Liver (tissue), 8 donors: ENCODE measurements at regions not wholly inside any gene's neighbourhood (a gene's known extent, or its start where the extent isn't known, plus 50 kb on each side); places are given as distances from the start of the nearest gene placed in this dataset.

Experiments
- DNase-seq: peaks from one replicate; pipeline ENCODE4 v3.0.0-alpha.2; 2017; ENCODE audit warnings: low spot score
- H3K27ac ChIP-seq, 2 donors: one replicate each; pipeline ENCODE4 v1.7.0; 2013; ENCODE audit warnings: inconsistent platforms in 2 of 2, low read length in 2 of 2, control low read depth in 1 of 2, low read depth in 1 of 2, mild to moderate bottlenecking in 1 of 2
- H3K27me3 ChIP-seq, 4 donors: one replicate each; pipeline versions ENCODE4 v1.6.1 to v1.7.0; 2013; ENCODE audit warnings: low read length in 3 of 4, inconsistent platforms in 1 of 4, mild to moderate bottlenecking in 1 of 4, moderate library complexity in 1 of 4; ENCODE audit not compliant: control insufficient read depth in 4 of 4, insufficient read depth in 4 of 4
- H3K36me3 ChIP-seq, 4 donors: one replicate each; pipeline versions ENCODE4 v1.6.1 to v1.7.0; 2013; ENCODE audit warnings: low read length in 3 of 4, mild to moderate bottlenecking in 3 of 4, low read depth in 1 of 4, moderate library complexity in 1 of 4; ENCODE audit not compliant: control insufficient read depth in 4 of 4, insufficient read depth in 3 of 4
- H3K4me1 ChIP-seq, 4 donors: one replicate each; pipeline versions ENCODE4 v1.6.1 to v1.7.0; 2013; ENCODE audit warnings: low read length in 3 of 4, mild to moderate bottlenecking in 3 of 4, moderate library complexity in 1 of 4; ENCODE audit not compliant: control insufficient read depth in 4 of 4, insufficient read depth in 4 of 4
- H3K4me3 ChIP-seq, 3 donors: one replicate each; pipeline versions ENCODE4 v1.6.1 to v1.7.0; 2013; ENCODE audit warnings: low read length in 3 of 3, control low read depth in 1 of 3, low read depth in 1 of 3, mild to moderate bottlenecking in 1 of 3
- H3K9ac ChIP-seq, 2 donors: one replicate each; pipeline ENCODE4 v1.7.0; 2013; ENCODE audit warnings: low read length in 2 of 2, mild to moderate bottlenecking in 2 of 2, moderate library complexity in 2 of 2, control low read depth in 1 of 2, low read depth in 1 of 2
- H3K9me3 ChIP-seq, 4 donors: one replicate each; pipeline versions ENCODE4 v1.6.1 to v1.7.0; 2013; ENCODE audit warnings: low read length in 3 of 4; ENCODE audit not compliant: control insufficient read depth in 4 of 4
- EGR1 ChIP-seq, 2 donors: IDR thresholded peaks; 2 replicates each; pipeline ENCODE4 v1.6.1; 2016 to 2018; ENCODE audit warnings: antibody characterized with exemption in 2 of 2, low read depth in 2 of 2
- FOXA1 ChIP-seq: IDR thresholded peaks from 2 replicates; pipeline ENCODE4 v1.6.1; 2016; ENCODE audit warnings: antibody characterized with exemption
- GABPA ChIP-seq, 2 donors: IDR thresholded peaks in 1 of 2; conservative IDR thresholded peaks in 1 of 2; 2 replicates each; pipeline ENCODE4 v1.6.1; 2016; ENCODE audit warnings: antibody characterized with exemption in 2 of 2, mild to moderate bottlenecking in 1 of 2, moderate library complexity in 1 of 2
- RXRA ChIP-seq, 2 donors: IDR thresholded peaks; 2 replicates each; pipeline ENCODE4 v1.6.1; 2017 to 2018; ENCODE audit warnings: antibody characterized with exemption in 2 of 2, mild to moderate bottlenecking in 1 of 2
- SP1 ChIP-seq: IDR thresholded peaks from 2 replicates; pipeline ENCODE4 v1.6.1; 2018; ENCODE audit warnings: antibody characterized with exemption, mild to moderate bottlenecking
- YY1 ChIP-seq: IDR thresholded peaks from 2 replicates; pipeline ENCODE4 v1.6.1; 2016; ENCODE audit warnings: antibody characterized with exemption, mild to moderate bottlenecking
- WGBS: extraction: QIAGEN DNeasy Blood & Tissue Kit; methylation state at CpG from one replicate; pipeline ENCODE4 v1.1.7; 2013; 5-methylcytosine and 5-hydroxymethylcytosine counted together
- TF ChIP-seq, protein P1 (sequence below): IDR thresholded peaks from 2 replicates; pipeline ENCODE4 v1.6.1; 2016; ENCODE audit warnings: antibody characterized with exemption
- TF ChIP-seq, protein P2 (sequence below): IDR thresholded peaks from 2 replicates; pipeline ENCODE4 v1.6.1; 2016; ENCODE audit warnings: antibody characterized with exemption, mild to moderate bottlenecking
- TF ChIP-seq, protein P3 (sequence below): fragments of 150-350 bp; IDR thresholded peaks from 2 replicates; pipeline ENCODE4 v1.5.1; 2017; ENCODE audit warnings: improper control_type of control experiment, low read depth, low read length; ENCODE audit not compliant: missing input control
- TF ChIP-seq, protein P4 (sequence below): IDR thresholded peaks from 2 replicates; pipeline ENCODE4 v1.6.1; 2016; ENCODE audit warnings: antibody characterized with exemption
- donor health status: healthy.
- donor health status: healthy.
- donor health status: healthy.
- donor health status: healthy.
- donor health status: healthy.

DNA sequence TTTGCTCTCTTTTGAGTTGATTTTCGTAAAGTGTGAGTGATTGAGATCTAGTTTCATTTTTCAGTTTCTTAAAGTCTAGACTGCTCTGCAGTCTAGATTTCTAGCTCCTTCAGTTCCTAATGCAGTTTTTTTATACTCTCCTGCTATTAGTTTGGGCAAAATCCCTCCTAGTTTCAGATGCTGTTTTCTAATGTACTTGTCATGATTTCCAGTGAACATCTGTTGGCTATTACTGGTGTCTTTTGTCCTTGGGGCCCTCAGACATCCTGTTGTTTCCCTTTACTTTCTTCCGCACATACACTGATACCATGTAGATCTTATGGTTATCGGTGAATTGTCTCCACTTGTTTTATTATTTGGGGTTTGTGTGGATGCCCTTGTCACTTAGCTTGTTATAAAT lies 292.1 kb downstream of the TDRD3 start:
- Histone ChIP-seq H3K4me1 (no peaks in the 10 kb centered on the region), H3K27ac (no peak overlapping the region), H3K36me3 (no peaks in the 10 kb centered on the region), H3K4me3 (no peak overlapping the region), H3K9me3 (no peaks in the 10 kb centered on the region), H3K27me3 (no peaks in the 10 kb centered on the region), H3K9ac (no peak overlapping the region)
- WGBS, result 67% methylated on average over 3 of the region's 3 CpGs
- no peak for DNase-seq
- no peak for TF ChIP-seq SP1
- TF ChIP-seq YY1, result no peak
- TF ChIP-seq EGR1 (IDR thresholded peaks at IDR 0.05; ENCODE audit: low read depth in 2 of 2), result no peak
- no peak for TF ChIP-seq GABPA (IDR thresholded peaks at IDR 0.05 in 1 of 2, conservative IDR thresholded peaks at IDR 0.05 in 1 of 2)
- TF ChIP-seq FOXA1, result no peak
- TF ChIP-seq, protein P1, sequence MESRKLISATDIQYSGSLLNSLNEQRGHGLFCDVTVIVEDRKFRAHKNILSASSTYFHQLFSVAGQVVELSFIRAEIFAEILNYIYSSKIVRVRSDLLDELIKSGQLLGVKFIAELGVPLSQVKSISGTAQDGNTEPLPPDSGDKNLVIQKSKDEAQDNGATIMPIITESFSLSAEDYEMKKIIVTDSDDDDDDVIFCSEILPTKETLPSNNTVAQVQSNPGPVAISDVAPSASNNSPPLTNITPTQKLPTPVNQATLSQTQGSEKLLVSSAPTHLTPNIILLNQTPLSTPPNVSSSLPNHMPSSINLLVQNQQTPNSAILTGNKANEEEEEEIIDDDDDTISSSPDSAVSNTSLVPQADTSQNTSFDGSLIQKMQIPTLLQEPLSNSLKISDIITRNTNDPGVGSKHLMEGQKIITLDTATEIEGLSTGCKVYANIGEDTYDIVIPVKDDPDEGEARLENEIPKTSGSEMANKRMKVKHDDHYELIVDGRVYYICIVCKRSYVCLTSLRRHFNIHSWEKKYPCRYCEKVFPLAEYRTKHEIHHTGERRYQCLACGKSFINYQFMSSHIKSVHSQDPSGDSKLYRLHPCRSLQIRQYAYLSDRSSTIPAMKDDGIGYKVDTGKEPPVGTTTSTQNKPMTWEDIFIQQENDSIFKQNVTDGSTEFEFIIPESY, result no peak
- TF ChIP-seq, protein P2, sequence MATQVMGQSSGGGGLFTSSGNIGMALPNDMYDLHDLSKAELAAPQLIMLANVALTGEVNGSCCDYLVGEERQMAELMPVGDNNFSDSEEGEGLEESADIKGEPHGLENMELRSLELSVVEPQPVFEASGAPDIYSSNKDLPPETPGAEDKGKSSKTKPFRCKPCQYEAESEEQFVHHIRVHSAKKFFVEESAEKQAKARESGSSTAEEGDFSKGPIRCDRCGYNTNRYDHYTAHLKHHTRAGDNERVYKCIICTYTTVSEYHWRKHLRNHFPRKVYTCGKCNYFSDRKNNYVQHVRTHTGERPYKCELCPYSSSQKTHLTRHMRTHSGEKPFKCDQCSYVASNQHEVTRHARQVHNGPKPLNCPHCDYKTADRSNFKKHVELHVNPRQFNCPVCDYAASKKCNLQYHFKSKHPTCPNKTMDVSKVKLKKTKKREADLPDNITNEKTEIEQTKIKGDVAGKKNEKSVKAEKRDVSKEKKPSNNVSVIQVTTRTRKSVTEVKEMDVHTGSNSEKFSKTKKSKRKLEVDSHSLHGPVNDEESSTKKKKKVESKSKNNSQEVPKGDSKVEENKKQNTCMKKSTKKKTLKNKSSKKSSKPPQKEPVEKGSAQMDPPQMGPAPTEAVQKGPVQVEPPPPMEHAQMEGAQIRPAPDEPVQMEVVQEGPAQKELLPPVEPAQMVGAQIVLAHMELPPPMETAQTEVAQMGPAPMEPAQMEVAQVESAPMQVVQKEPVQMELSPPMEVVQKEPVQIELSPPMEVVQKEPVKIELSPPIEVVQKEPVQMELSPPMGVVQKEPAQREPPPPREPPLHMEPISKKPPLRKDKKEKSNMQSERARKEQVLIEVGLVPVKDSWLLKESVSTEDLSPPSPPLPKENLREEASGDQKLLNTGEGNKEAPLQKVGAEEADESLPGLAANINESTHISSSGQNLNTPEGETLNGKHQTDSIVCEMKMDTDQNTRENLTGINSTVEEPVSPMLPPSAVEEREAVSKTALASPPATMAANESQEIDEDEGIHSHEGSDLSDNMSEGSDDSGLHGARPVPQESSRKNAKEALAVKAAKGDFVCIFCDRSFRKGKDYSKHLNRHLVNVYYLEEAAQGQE, result no peak
- TF ChIP-seq, protein P3, sequence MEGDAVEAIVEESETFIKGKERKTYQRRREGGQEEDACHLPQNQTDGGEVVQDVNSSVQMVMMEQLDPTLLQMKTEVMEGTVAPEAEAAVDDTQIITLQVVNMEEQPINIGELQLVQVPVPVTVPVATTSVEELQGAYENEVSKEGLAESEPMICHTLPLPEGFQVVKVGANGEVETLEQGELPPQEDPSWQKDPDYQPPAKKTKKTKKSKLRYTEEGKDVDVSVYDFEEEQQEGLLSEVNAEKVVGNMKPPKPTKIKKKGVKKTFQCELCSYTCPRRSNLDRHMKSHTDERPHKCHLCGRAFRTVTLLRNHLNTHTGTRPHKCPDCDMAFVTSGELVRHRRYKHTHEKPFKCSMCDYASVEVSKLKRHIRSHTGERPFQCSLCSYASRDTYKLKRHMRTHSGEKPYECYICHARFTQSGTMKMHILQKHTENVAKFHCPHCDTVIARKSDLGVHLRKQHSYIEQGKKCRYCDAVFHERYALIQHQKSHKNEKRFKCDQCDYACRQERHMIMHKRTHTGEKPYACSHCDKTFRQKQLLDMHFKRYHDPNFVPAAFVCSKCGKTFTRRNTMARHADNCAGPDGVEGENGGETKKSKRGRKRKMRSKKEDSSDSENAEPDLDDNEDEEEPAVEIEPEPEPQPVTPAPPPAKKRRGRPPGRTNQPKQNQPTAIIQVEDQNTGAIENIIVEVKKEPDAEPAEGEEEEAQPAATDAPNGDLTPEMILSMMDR, result no peak
- TF ChIP-seq, protein P4, sequence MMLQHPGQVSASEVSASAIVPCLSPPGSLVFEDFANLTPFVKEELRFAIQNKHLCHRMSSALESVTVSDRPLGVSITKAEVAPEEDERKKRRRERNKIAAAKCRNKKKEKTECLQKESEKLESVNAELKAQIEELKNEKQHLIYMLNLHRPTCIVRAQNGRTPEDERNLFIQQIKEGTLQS, result no peak
- no peak for TF ChIP-seq RXRA (IDR thresholded peaks at IDR 0.05)

DNA sequence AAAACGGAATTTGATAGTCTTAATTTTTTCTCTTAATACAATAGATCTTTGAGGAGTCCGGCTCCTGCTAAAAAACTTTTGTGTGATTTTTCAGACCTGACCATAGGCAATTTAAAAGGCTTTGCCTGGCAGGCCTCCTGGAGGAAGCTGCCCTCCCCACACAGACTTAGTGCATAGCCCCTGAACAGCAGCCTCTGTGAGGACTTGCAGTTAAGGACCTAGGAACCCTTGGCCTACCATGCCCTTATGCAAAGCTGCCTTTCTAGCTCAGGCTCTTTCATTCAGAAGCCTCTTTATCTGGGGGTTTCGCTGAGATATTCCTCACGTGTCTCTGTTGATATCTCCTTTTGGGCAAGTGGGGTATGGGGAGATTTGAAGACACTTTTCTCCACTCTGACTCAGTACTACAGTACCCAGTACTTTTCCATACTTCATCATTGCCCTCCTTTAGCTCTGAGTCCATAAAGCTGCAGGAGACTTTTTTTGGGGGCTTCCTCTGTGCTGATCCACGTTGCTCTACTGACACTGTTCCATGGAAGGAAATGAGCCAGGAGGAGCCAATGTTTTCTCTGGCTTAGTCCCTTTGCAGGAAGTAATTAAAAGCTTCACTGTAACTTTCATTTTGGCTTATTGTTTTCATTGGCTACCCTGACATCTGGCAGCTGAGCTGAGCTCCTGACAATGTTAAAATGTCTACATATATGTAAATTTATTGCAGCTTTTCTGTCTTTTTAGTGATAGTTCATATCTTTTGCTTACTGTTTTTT lies 283.1 kb downstream of the TDRD3 start:
- H3K36me3 ChIP-seq, result no peaks in the 10 kb centered on the region
- H3K9ac ChIP-seq, result no peak overlapping the region
- no peak for DNase-seq
- TF ChIP-seq, protein P1, result no peak
- TF ChIP-seq EGR1 (IDR thresholded peaks at IDR 0.05; ENCODE audit: low read depth in 2 of 2), result no peak
- H3K9me3 ChIP-seq, result no peaks in the 10 kb centered on the region
- no peak overlapping the region for H3K4me3 ChIP-seq
- H3K27me3 ChIP-seq, result no peaks in the 10 kb centered on the region
- H3K4me1 ChIP-seq, result no peaks in the 10 kb centered on the region
- no peak overlapping the region for H3K27ac ChIP-seq
- 72% methylated on average over 5 of the region's 5 CpGs for WGBS
